ENCODE measurements at regions not wholly inside any gene's neighbourhood (a gene's known extent, or its start where the extent isn't known, plus 50 kb on each side); places are given as distances from the start of the nearest gene placed in this dataset.

GRCh38 chr20:23217023-23217422, 130.9 kb upstream of the CD93 start:
- DNase-seq (ENCODE audit: insufficient read length, low spot score) = no peak
- TF ChIP-seq TAF1 (IDR thresholded peaks at IDR 0.05; ENCODE audit: low read depth, low read length) (no peak), POLR2A (IDR thresholded peaks at IDR 0.05; ENCODE audit: low read depth, low read length) (no peak), SPI1 (IDR thresholded peaks at IDR 0.05; ENCODE audit: low read depth, low read length) (no peak), PAX5 (IDR thresholded peaks at IDR 0.05; ENCODE audit: insufficient read depth, low read length, severe bottlenecking) (no peak), POLR2AphosphoS5 (IDR thresholded peaks at IDR 0.05; ENCODE audit: low read depth, low read length) (no peak), POU2F2 (IDR thresholded peaks at IDR 0.05; ENCODE audit: low read depth, low read length) (no peak)
- no peak for FAIRE-seq

GRCh38 chr20:23215344-23215995, 129.3 kb upstream of the CD93 start:
- FAIRE-seq (no peak), DNase-seq (ENCODE audit: insufficient read length, low spot score) (no peak)
- TF ChIP-seq POLR2A (IDR thresholded peaks at IDR 0.05; ENCODE audit: low read depth, low read length) (no peak), POLR2AphosphoS5 (IDR thresholded peaks at IDR 0.05; ENCODE audit: low read depth, low read length) (no peak), SPI1 (IDR thresholded peaks at IDR 0.05; ENCODE audit: low read depth, low read length) (no peak), TAF1 (IDR thresholded peaks at IDR 0.05; ENCODE audit: low read depth, low read length) (no peak), POU2F2 (IDR thresholded peaks at IDR 0.05; ENCODE audit: low read depth, low read length) (no peak), PAX5 (IDR thresholded peaks at IDR 0.05; ENCODE audit: insufficient read depth, low read length, severe bottlenecking) (no peak)

GRCh38 chr20:23214903-23215302, 128.8 kb upstream of the CD93 start:
- no peak for FAIRE-seq

DNA sequence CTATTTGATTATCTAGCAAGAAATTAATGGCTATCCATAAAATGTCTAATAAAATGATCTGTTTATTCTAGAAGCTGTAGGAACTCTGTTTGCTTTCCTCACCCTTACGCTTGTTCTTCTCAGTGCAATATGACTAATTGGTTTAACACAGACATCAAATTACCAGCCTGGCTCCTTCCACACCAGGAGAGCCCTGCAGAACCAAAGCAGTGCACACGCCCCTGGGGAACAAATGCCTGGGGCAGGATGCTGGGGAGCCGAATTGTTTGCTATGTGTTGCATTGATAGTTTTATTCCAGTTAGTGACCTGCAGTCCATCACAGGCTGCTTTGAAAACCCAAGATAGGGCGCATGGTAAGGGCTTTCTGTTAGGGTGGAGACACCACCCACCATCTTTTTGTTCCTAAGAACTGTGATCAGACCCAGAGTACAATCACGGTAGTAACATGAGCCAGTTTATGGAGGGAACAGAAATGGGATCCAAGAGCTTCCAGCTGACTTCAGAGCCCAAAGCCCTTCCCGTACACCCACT, 126.4 kb upstream of the CD93 start:
- DNase-seq (ENCODE audit: insufficient read length, low spot score) = no peak
- FAIRE-seq = no peak

More at GRCh38 chr20:23214903-23215302, 128.8 kb upstream of the CD93 start:
- DNase-seq (ENCODE audit: insufficient read length, low spot score) = no peak
- TF ChIP-seq POLR2A (IDR thresholded peaks at IDR 0.05; ENCODE audit: low read depth, low read length) (no peak), SPI1 (IDR thresholded peaks at IDR 0.05; ENCODE audit: low read depth, low read length) (no peak), PAX5 (IDR thresholded peaks at IDR 0.05; ENCODE audit: insufficient read depth, low read length, severe bottlenecking) (no peak), TAF1 (IDR thresholded peaks at IDR 0.05; ENCODE audit: low read depth, low read length) (no peak)

GRCh38 chr20:23212011-23212410, 125.9 kb upstream of the CD93 start:
- FAIRE-seq = no peak
- TF ChIP-seq PAX5 (IDR thresholded peaks at IDR 0.05; ENCODE audit: insufficient read depth, low read length, severe bottlenecking) (no peak), POLR2A (IDR thresholded peaks at IDR 0.05; ENCODE audit: low read depth, low read length) (no peak), TAF1 (IDR thresholded peaks at IDR 0.05; ENCODE audit: low read depth, low read length) (no peak), SPI1 (IDR thresholded peaks at IDR 0.05; ENCODE audit: low read depth, low read length) (no peak), POU2F2 (IDR thresholded peaks at IDR 0.05; ENCODE audit: low read depth, low read length) (no peak), POLR2AphosphoS5 (IDR thresholded peaks at IDR 0.05; ENCODE audit: low read depth, low read length) (no peak)
- DNase-seq (ENCODE audit: insufficient read length, low spot score) = no peak

More for the DNA sequence above, 126.4 kb upstream of the CD93 start:
- TF ChIP-seq SPI1 (IDR thresholded peaks at IDR 0.05; ENCODE audit: low read depth, low read length) (no peak), POLR2A (IDR thresholded peaks at IDR 0.05; ENCODE audit: low read depth, low read length) (no peak), POU2F2 (IDR thresholded peaks at IDR 0.05; ENCODE audit: low read depth, low read length) (no peak), POLR2AphosphoS5 (IDR thresholded peaks at IDR 0.05; ENCODE audit: low read depth, low read length) (no peak), TAF1 (IDR thresholded peaks at IDR 0.05; ENCODE audit: low read depth, low read length) (no peak), PAX5 (IDR thresholded peaks at IDR 0.05; ENCODE audit: insufficient read depth, low read length, severe bottlenecking) (no peak)

DNA sequence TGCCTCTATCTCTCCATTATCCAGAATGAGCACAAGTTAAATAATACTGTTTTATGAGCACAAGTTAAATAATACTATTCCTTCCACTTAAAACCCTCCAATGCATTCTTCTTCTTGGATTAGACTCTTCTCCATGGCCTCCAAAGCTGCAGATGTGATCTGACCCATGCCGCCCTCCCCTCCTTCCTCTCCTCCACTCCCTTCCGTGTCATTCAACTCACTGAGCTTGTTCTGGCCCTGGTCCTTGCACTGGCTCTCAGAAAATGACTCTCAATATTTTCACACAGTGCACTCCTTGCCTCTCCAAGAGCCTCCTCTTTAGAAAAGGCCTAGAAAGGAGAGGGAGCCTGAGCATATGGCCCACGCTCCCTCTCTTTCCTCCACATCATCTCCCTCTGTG, 125.0 kb upstream of the CD93 start:
- TF ChIP-seq TAF1 (IDR thresholded peaks at IDR 0.05; ENCODE audit: low read depth, low read length) (no peak), POU2F2 (IDR thresholded peaks at IDR 0.05; ENCODE audit: low read depth, low read length) (no peak), POLR2AphosphoS5 (IDR thresholded peaks at IDR 0.05; ENCODE audit: low read depth, low read length) (no peak), SPI1 (IDR thresholded peaks at IDR 0.05; ENCODE audit: low read depth, low read length) (no peak), POLR2A (IDR thresholded peaks at IDR 0.05; ENCODE audit: low read depth, low read length) (no peak), PAX5 (IDR thresholded peaks at IDR 0.05; ENCODE audit: insufficient read depth, low read length, severe bottlenecking) (no peak)
- DNase-seq (ENCODE audit: insufficient read length, low spot score) (no peak), FAIRE-seq (no peak)

DNA sequence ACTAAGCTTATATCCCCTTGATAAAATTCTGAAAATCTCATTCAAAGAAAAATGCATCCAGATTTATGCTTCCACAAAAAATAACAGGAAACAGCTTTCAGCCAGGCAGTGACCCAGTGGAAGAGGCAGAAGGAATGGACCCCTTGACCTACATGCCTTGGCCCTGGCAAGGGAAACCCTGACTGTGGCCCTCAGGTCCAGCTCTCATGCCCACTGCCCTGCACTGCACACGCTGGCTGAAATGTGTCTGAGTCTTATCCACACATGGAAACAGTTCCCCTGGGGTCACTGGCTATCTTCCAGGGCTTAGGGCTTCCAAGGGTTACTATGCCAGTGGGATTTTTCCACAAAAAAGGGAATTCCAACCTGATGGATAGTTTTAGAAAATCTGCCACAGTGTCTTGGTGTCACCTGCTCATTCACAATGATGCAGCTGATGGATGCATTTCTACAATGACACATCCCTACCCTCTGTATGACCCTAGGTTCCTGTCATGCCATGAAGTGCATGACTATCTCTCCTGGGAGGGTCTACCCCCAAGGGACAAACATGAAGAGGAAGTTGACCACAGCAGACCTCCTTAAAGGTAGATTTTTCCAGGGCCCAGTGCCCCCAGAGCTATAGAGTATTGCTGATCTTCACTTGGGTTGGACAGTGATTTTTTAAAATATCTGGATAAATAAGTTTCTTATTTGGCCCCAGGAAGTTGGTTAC, 121.9 kb upstream of the CD93 start:
- DNase-seq (ENCODE audit: insufficient read length, low spot score) = no peak
- FAIRE-seq = no peak
- TF ChIP-seq POLR2A (IDR thresholded peaks at IDR 0.05; ENCODE audit: low read depth, low read length) (no peak), SPI1 (IDR thresholded peaks at IDR 0.05; ENCODE audit: low read depth, low read length) (no peak), PAX5 (IDR thresholded peaks at IDR 0.05; ENCODE audit: insufficient read depth, low read length, severe bottlenecking) (no peak), TAF1 (IDR thresholded peaks at IDR 0.05; ENCODE audit: low read depth, low read length) (no peak)

- DNase-seq (ENCODE audit: insufficient read length, low spot score) = no peak
- FAIRE-seq = no peak
- TF ChIP-seq SPI1 (IDR thresholded peaks at IDR 0.05; ENCODE audit: low read depth, low read length) = no peak
- TF ChIP-seq POLR2A (IDR thresholded peaks at IDR 0.05; ENCODE audit: low read depth, low read length) = no peak
- no peak for TF ChIP-seq POLR2AphosphoS5 (IDR thresholded peaks at IDR 0.05; ENCODE audit: low read depth, low read length)
- no peak for TF ChIP-seq POU2F2 (IDR thresholded peaks at IDR 0.05; ENCODE audit: low read depth, low read length)
- no peak for TF ChIP-seq TAF1 (IDR thresholded peaks at IDR 0.05; ENCODE audit: low read depth, low read length)
- no peak for TF ChIP-seq PAX5 (IDR thresholded peaks at IDR 0.05; ENCODE audit: insufficient read depth, low read length, severe bottlenecking)
Observed at GRCh38 chr20:23206995-23207394, 120.9 kb upstream of the CD93 start.

DNA sequence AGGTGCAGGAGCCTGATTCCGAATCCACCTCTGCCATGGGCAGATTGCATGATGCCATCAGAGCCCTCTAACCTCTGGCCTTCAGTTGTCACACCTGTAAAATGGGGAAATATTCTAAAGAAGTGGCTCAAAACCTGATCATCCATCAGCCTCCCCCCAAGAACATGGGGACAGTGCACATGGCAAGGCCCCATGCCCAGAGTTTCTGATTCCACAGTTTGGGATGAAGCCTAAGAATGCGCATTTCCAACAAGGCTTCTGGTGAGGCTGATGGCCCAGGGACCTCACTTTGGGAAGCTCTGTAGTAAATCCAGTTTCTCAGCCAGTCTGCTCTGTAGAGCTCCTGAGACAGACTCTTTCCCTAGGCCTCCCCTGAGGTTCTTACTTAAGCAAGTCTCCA, 119.9 kb upstream of the CD93 start:
- DNase-seq (ENCODE audit: insufficient read length, low spot score) (no peak), FAIRE-seq (no peak)
- no peak for TF ChIP-seq SPI1 (IDR thresholded peaks at IDR 0.05; ENCODE audit: low read depth, low read length)
- no peak for TF ChIP-seq TAF1 (IDR thresholded peaks at IDR 0.05; ENCODE audit: low read depth, low read length)
- no peak for TF ChIP-seq POU2F2 (IDR thresholded peaks at IDR 0.05; ENCODE audit: low read depth, low read length)
- TF ChIP-seq POLR2AphosphoS5 (IDR thresholded peaks at IDR 0.05; ENCODE audit: low read depth, low read length) = no peak
- TF ChIP-seq POLR2A (IDR thresholded peaks at IDR 0.05; ENCODE audit: low read depth, low read length) = no peak
- no peak for TF ChIP-seq PAX5 (IDR thresholded peaks at IDR 0.05; ENCODE audit: insufficient read depth, low read length, severe bottlenecking)

Data from GM12891 (cell line).